ENCODE measurements at regions not wholly inside any gene's neighbourhood (a gene's known extent, or its start where the extent isn't known, plus 50 kb on each side); places are given as distances from the start of the nearest gene placed in this dataset.

- Histone ChIP-seq H4K8ac (ENCODE audit: extremely low read depth, insufficient read depth, low read length) (no peak overlapping the region), H2BK12ac (ENCODE audit: low read depth, low read length) (no peak overlapping the region), H2BK20ac (ENCODE audit: low read length) (no peak overlapping the region), H3K4me1 (replicated peaks in 1 of 4; ENCODE audit: control insufficient read depth in 3 of 4, insufficient read depth in 4 of 4, low read length in 3 of 4) (no peaks in the 10 kb centered on the region; a peak in 1 of 7 replicates), H3K23ac (ENCODE audit: insufficient read length) (no peak overlapping the region), H3K14ac (ENCODE audit: insufficient read length) (no peak overlapping the region), H2AK5ac (ENCODE audit: low read depth, low read length) (no peak overlapping the region), H2BK120ac (replicated peaks; ENCODE audit: low read depth, low read length) (no peak overlapping the region), H4K5ac (ENCODE audit: insufficient read length, low read depth, low read length) (no peak overlapping the region), H4K20me1 (replicated peaks in 1 of 2; ENCODE audit: control insufficient read depth in 1 of 2, insufficient read depth in 2 of 2, low read length in 2 of 2) (no peaks in the 10 kb centered on the region), H2AFZ (ENCODE audit: low read length) (no peak overlapping the region), H3K4me3 (ENCODE audit: extremely low read depth in 1 of 4, insufficient read depth in 2 of 4, low read depth in 3 of 4, low read length in 4 of 4) (no peak overlapping the region), H3K4me2 (ENCODE audit: insufficient read depth in 1 of 2, low read depth in 2 of 2, low read length in 2 of 2) (no peak overlapping the region), H3K9me3 (ENCODE audit: insufficient read depth in 2 of 2, low read depth in 1 of 2, low read length in 1 of 2) (peaks cover 0 to 6% of the 10 kb centered on the region in 2 experiments; a peak in 1 of 4 replicates), H3K9ac (replicated peaks in 1 of 4; ENCODE audit: extremely low read depth in 1 of 4, low read depth in 3 of 4, low read length in 3 of 4) (no peak overlapping the region), H2BK5ac (ENCODE audit: low read depth, low read length) (no peak overlapping the region), H2BK15ac (ENCODE audit: low read length) (no peak overlapping the region), H3K79me1 (ENCODE audit: low read depth, low read length) (no peaks in the 10 kb centered on the region), H3K56ac (replicated peaks; ENCODE audit: insufficient read length, low read depth, low read length) (no peak overlapping the region), H4K91ac (replicated peaks; ENCODE audit: insufficient read length, low read length) (no peak overlapping the region), H3K4ac (replicated peaks; ENCODE audit: insufficient read length, low read depth, low read length) (no peak overlapping the region), H3K27ac (ENCODE audit: low read depth, low read length) (no peak overlapping the region), H3K79me2 (ENCODE audit: control insufficient read depth in 1 of 2, insufficient read depth in 2 of 2, low read length in 2 of 2) (no peaks in the 10 kb centered on the region), H3K27me3 (replicated peaks in 1 of 4; ENCODE audit: control insufficient read depth in 3 of 4, extremely low read depth in 1 of 4, insufficient read depth in 3 of 4, low read length in 3 of 4) (no peaks in the 10 kb centered on the region), H3K18ac (ENCODE audit: extremely low read depth, low read length) (no peak overlapping the region), H3K36me3 (ENCODE audit: control insufficient read depth in 2 of 4, insufficient read depth in 4 of 4, low read length in 3 of 4) (no peaks in the 10 kb centered on the region), H3K23me2 (ENCODE audit: low read depth, low read length) (no peaks in the 10 kb centered on the region)
- no peak for DNase-seq (ENCODE audit: low read depth in 1 of 2, low spot score in 2 of 2)
- no peak for FAIRE-seq
- 93% methylated on average over 7 of the region's 7 CpGs; no CpG with 5 or more reads in 1 of the 2 experiments for WGBS, 2 experiments (ENCODE audit: extremely low coverage in 1 of 2, insufficient coverage in 1 of 2, insufficient read length in 1 of 2, insufficient replicate concordance in 2 of 2, low coverage in 1 of 2, low lambda C conversion rate in 2 of 2, missing lambda C conversion rate in 1 of 2)
- POLR2A ChIA-PET (ENCODE audit: partially characterized antibody): no interaction called here
- CTCF ChIA-PET (ENCODE audit: partially characterized antibody): no interaction called here
- no peak for TF ChIP-seq RNF2 (IDR thresholded peaks at IDR 0.05; ENCODE audit: borderline replicate concordance, low read depth, low read length, missing control alignments, poor library complexity, severe bottlenecking)
- no peak for TF ChIP-seq SIRT6 (IDR thresholded peaks at IDR 0.05; ENCODE audit: low read length)
- no peak for TF ChIP-seq GABPA (IDR thresholded peaks at IDR 0.05; ENCODE audit: borderline replicate concordance, insufficient read depth, low read length)
- no peak for TF ChIP-seq JUN (IDR thresholded peaks at IDR 0.05; ENCODE audit: low read depth, low read length)
- TF ChIP-seq NRF1 (IDR thresholded peaks at IDR 0.05; ENCODE audit: low read depth, low read length): no peak
- no peak for TF ChIP-seq KDM4A (IDR thresholded peaks at IDR 0.05; ENCODE audit: low read depth, low read length, severe bottlenecking)
- no peak for TF ChIP-seq JUND (IDR thresholded peaks at IDR 0.05; ENCODE audit: low read length)
- TF ChIP-seq EGR1 (IDR thresholded peaks at IDR 0.05; ENCODE audit: borderline replicate concordance, low read depth, low read length): no peak
- TF ChIP-seq ATF2 (IDR thresholded peaks at IDR 0.05; ENCODE audit: low read length): no peak
- TF ChIP-seq KDM5A (IDR thresholded peaks at IDR 0.05; ENCODE audit: low read length): no peak
- no peak for TF ChIP-seq CTBP2 (IDR thresholded peaks at IDR 0.05; ENCODE audit: borderline replicate concordance, insufficient read depth, insufficient read length, low read length)
Measured at GRCh38 chr10:33653584-33654367, 319.3 kb upstream of the NRP1 start.

Data from H1 (cell line).